HG02852 (cell line): ENCODE measurements at regions not wholly inside any gene's neighbourhood (a gene's known extent, or its start where the extent isn't known, plus 50 kb on each side); places are given as distances from the start of the nearest gene placed in this dataset.
"Not testable (repeated sequence)": the region's sequence is repeated elsewhere in the genome, so short reads cannot be mapped to it uniquely, and the experiment has no call there.

Experiments
- ATAC-seq: cut with Tn5 transposase; IDR thresholded peaks from one replicate; pipeline ENCODE4 v1.9.1; 2021; ENCODE audit warnings: mild to moderate bottlenecking, moderate library complexity; ENCODE audit not compliant: unreplicated experiment

DNA sequence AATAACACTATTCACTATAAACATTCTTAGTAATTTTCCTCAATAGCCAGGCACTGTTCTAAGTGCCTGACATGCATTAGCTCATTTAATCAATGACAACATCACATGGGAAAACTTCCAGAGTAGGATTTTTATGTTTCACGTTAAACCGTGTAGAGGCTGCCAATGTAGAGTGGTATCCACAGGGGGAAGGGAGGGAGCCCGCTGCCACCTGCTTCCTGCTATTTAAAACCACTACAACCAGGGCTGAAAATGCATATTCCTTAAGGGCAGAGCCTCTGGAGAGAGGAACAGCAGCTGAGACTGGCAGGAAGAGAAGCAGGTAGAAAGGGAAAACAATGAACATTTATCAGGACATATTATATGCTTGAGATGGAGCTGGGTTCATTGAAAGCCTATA, 684.3 kb upstream of the AUTS2 start:
- no peak for ATAC-seq

DNA sequence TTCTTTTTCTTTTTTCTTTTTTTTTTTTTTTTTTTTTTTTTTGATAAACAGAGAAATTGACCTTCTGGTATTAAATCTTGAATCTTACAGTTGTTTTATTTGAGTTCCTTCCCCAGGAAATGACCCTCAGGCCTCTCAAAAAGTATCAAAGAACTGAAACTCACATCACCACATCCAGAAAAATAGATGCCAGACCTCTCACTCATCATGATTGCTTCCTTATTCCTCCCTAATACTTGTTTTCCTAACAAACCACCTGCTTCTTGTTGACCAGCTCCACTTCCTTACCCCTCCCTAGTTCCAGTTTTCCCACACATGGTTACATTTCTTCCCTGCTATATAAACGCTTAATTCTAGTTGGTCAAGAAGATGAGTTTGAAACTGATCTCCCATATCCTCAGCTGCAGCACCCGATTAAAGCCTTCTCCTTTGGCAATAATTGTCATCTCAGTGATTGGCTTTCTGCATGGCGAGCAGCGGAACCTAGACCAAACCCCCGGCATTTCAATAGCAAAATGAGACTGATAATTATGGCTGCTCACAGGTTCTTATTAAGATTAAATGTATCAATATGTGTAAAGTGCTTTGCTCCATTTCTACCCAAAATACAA, 681.1 kb upstream of the AUTS2 start:
- ATAC-seq, result no peak

DNA sequence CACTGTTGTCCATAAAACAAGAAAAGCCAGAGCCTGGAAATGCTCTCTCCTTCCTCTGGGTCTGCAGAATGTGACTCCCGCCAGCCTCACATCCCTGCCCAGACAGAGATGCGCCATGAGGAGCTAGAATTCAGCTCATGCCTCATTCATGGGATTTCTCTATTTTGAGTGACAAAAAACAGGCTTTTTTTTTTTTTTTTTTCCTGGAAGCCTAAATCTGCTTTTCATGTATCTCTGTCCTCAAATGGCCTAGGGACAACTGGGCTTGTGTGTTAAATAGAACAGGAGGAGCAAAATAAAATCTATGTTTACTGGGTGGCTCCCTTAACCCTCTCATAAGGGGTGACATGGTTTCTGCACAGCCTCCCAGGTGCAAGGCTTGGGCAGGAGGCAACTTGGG, 679.7 kb upstream of the AUTS2 start:
- ATAC-seq, result no peak

DNA sequence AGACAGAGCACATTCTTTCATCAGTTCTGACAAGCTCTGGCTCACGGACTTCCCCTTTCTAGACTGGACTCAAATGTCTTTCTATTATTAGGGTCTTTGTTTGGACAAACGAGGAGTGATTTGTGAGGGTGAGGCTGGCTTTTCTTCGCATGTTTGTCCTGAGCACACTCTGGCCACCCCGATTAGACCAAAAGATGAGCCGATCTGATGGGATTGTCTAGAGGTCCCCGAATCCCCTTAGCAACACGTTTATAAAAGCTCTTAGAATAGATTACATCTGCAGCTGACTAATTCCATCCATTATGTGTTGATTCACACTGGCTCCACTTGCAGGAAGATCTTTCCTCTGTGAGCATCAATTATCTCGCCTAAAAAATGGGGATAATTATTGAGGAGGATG, 675.4 kb upstream of the AUTS2 start:
- no peak for ATAC-seq

DNA sequence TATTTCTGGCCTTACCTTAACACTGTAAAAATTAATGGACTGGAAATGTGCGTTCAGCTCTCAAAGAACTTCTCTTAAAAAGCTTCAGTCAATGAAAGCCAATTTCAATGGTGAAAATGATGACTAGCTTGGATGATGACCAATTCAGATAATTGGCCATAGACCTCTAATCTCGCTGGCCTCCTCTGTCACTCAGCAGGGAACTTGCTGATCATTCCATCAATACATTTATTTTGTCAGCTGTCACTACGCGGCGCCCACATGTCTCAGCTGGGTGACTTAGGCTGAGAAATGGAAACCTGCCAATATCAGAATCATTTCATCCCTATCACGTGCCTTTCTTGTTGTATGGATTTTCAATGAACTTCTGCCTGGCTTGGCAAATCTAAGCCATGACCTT, 673.0 kb upstream of the AUTS2 start:
- ATAC-seq, result no peak

DNA sequence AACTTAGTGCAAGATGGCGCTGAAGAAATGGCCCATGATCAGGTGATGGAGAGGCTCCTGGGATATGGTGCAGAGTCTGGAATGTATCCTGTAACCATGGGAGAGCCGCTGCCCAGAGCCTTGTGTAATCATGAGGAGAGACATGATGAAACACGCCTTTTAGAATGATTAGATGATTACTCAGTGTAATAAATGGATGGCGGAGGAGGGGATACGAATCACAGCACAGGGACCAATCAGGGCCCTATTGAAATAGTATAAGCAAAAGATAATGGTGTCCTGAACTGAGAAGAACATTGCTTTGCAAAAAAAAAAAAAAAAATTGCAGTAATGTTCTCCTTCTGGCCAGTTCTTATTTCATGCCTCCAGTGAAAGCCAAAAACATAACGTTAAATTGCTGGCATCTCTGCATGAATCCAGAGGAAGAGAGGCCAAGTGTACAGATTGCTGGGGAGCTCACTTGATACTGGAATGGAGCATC, 668.5 kb upstream of the AUTS2 start:
- no peak for ATAC-seq

DNA sequence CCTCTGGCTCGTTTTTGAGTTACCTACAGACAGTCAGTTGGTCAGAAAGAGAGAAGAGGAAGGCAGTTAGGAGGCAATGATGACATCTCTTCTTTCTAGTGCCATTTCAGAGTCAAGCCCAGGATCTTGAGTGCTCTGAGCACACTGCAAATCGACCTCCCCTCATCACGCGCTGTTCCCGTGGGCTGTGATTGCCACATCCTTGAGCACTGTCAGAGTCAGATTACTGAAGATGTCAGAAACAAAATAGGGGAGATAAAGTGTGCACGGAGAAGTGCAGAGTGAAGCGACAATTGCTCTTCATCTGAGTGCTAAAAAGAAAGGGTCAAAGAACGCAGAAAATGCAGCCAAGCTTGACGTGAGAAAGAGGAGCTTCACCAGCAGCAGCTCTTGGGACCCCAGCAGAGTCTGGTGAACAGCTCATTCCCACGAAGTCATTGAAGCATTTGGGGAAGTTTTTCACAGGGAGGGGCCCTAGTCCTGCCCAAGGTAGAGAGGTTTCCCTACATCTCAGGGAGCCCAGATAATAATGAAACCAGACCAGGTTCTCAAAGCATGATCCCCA, 661.7 kb upstream of the AUTS2 start:
- no peak for ATAC-seq

DNA sequence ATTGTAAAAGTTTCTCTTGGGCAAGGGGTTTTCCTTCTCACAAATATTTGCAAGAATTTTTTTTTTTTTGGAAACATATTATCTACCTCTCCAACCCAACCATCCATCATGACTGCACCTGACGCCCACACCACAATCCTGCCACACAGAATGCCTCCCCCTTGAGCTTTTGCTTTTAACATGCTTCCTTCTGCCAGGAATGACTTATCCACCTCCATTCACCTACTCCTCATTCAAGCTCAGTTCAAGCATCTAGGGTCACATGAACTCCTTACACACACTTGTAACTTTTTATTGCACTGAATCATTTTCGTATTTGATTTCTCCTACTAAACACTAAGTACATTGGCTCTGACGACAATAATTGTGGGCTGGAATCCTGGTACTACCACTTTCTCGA, 660.1 kb upstream of the AUTS2 start:
- no peak for ATAC-seq

DNA sequence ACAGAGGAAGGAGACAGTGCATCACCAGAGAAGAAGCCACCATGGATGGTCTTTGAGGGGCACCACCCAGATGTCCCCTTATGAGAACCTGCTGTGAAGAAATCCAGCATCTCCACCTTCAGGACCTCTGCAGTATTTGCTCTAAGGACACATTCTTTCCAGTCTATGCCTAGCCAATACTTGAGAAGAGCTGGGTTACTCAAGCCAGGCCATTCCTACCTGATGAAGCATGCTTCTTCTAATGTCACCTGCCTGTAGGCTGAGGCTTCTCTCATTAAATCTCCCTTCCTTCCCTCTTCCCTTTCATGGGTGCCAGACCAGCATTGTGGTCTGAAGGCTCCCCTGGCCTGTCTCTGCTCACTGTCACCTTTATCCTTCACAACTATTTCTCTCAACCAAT, 654.5 kb upstream of the AUTS2 start:
- no peak for ATAC-seq

DNA sequence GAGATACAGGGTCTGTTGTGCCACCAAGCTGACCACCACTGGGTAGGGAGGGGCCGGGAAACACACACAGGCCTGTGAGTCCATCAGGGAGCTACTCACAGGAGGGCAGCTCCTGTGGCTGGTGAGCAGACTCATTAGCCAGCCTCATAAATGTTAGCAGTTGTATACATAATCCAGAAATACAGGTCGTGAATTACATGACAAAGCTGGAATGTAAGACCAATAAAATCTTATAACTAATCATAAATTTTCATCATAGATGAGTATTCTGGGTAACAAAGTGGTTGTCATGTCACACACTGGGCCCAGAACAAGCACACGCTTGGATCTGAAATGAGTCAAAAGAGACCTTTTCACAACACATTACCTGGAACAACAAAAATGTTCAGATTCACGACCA, 642.6 kb upstream of the AUTS2 start:
- ATAC-seq, result no peak

DNA sequence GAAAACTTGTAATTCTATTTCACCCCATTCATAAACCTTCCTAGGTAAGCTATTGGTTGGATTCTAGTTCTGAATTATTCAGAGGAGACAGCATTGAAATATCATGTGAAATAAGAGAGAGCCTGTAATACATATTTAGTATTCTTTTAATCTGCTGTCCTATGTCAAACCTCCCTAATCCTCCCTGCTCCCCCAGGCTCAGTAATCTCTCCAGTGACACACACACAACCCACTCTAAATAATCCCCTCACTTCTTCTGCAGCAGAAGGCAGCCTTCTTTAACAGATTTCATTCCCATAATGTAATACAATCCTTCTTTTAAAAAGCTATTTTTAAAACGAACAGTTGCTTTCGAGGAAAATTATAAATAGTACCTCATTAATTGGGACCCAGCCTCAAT, 639.7 kb upstream of the AUTS2 start:
- ATAC-seq, result no peak

DNA sequence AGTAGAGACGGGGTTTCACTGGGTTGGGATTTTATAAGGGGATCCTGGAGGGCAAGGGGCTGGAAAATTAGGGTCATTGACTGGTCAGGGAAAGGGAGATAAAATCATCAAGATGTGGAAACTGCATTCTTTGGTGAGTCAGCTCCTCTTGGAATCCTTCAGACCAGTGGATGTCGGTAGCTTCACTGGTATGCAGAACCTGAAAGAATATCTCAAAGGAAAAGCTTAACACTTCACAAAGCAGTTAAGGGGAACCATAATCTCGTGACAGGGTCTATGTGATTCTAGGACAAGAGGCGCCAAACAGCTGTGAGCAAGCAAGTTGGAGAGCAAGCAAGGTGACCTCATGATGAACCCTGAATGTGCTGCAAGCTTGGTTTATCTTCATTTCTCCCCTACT, 634.7 kb upstream of the AUTS2 start:
- ATAC-seq, result no peak

DNA sequence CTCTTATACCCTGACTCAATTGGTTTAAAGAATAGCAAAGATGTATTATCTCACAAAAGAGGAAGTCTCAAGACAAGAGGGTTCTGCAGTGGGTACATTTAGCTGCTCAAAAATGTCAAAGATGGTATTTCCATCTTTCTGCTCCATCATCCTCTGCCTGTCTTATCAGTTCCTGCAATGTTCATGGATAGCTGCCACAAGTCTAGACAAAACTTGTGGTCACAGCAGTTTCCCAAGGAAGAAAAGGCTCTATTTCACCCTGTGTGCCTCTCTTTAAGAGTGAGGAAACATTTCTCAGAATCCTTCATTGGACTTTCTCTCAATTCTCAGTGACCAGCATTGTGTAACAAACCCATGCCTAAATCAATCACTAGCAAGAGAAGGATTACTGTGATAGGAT, 634.2 kb upstream of the AUTS2 start:
- no peak for ATAC-seq

DNA sequence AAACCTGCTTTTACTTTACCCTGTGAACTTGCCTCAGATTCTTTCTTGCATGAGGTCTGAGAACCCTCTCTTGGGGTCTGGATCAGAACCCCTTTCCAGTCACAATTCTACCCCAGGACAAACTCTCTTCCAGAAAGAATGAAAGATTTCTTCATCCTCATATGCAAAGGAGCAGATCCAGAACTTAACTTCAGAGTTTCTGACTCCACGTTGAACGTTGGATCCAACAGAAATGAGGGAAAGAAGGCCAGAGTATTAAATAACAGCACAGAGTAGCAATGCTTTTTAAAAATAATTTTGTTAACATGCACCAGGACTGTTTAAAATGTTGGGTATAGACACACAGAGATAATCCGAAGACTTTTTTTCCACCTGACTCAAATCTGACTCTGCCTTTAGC, 632.9 kb upstream of the AUTS2 start:
- no peak for ATAC-seq

DNA sequence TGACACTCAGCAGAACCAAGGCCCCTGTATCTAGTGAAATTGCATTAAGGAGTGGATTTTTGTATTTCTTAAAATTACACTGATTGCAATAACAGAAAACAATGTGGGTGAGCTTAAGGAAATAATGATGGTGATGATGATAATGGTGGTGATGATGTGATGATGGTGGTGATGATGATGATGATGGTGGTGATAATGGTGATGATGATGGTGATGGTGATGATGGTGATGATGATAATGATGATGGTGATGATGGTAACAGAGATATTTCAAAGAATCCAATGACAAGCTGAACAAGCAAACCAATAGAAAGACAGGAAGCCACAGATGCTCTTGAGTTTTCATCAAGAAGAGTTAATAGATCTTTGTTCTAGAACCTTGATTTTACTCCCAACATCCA, 630.7 kb upstream of the AUTS2 start:
- ATAC-seq, result no peak

DNA sequence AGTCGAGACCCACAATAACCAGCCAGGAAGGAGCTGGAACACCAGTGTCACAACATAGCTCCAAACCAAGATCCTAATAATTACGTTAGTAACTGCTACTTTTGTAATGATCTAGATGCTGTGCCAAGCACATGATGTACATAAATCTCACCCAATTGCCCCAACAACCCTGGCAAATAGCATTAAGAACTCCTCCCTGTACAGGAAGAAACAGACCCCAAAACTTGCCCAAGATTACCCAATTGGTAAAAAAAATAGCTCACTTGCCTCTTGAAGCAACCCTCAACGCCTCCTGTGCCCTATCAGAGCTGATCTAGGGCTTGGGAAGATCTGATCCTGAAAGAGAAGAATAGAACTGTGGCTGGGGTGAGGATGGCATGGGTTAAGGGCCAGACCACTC, 628.7 kb upstream of the AUTS2 start:
- ATAC-seq, result no peak

DNA sequence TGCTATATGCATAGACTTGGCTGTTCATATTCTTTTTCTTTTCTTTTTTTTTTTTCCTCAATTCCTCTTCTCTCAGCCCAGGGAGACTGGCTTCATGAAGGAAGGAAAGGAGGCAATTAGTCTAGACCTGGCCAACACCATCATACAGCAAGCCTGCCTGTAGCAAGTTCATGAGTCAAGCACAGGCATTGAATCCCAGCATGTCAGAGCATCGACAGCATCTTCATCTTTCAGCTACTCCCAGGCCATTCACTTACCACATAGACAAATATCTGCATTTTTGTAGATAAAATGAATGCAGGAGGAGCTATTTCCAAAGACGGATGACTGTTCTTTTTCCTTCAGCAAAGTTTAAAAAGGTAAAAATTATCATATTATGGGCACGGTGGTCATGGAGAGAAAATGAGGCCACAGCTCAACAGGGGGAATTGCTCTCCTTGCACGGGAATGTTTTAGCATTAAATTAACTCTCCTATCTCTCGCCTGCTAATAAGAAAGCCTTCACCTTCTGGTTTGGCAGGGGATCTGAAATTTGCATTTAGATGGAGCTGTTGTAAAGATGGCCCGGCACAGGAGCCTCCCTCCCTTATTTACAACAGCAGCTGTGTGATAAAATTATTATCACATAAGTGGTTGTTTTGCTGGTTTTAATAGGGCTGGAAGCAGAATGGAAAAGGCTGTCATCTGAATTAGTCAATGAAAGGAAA, 626.5 kb upstream of the AUTS2 start:
- ATAC-seq, result no peak

DNA sequence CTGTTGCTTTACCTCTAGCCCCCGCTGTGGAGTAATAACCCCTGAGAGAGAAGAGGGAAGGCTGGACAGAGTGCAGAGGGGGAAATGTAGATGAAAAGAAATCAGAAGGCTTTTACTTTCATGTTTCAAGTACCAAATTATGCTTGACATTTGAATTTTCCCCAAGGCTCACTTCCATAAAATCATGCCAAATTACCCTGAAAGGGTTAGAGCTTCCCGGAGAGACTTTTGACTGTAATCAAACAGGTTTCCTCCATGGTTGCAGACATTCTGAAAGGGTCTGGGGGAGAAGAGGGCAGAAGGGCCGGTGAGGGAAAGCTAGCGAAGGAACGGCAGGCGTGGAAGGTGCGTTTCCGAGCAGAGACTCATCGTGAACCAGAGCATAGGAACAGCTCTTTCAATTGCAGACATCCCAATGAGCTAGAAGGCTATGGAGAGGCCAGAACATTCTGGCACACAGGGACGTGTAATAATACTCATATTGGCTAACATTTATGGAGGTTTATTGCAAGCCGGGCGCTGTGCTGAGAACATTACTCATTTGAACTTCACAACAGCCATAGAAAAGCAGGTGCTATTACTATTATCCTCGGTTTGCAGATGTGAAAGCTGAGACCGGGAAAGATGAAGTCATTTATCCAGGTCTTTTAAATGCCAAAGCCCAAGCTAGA, 620.8 kb upstream of the AUTS2 start:
- ATAC-seq, result no peak

DNA sequence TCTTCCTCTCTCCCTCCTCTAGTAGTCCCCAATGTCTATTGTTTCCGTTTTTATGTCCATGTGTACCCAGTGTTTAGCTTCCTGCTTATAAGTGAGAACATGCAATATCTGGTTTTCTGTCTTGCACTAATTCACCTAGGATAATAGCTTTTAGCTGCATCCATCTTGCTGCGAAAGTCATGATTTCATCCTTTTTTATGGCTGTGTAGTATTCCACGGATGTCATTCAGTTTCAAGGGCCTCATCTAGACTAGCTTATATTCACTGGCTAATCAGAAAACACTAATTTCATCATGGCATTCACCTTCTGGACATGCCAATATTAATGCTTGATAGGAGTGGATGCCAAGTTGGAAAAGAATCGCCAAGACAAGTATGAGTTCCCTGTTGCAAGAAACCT, 619.6 kb upstream of the AUTS2 start:
- no peak for ATAC-seq

DNA sequence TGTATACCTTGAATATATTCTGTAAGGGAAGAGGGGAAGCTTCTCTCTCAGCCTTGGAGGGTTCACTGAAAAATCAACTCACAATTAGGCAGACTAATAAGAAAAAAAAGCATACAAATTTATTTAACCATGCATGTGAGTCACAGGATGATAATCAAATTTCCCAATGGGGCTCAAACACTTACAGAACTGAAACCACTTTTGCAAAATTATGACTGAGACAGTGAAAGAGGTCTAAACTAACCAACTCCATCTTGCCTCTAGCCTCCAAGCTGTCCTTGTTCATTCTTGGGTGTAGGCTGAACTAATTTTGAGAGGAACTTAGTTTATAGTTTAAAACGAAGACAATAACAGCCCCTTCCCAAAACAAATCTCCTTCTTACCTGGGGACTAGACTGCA, 618.3 kb upstream of the AUTS2 start:
- ATAC-seq, result no peak

DNA sequence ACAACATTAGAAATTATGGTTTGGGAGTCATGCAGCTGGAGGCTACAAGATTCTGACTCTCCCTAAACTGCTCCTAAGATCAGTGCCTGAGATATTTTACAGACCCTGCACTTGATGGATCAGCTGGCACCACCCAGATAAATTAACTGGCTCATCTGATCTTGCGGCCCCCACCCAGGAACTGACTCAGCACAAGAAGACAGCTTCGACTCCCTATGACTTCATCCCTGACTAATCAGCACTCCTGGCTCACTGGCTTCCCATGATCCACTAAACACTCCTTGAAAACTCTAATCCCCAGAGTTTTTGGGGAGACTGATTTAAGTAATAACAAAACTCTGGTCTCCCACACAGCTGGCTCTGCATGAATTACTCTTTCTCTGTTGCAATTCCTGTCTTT, 617.8 kb upstream of the AUTS2 start:
- not testable (repeated sequence) for ATAC-seq

DNA sequence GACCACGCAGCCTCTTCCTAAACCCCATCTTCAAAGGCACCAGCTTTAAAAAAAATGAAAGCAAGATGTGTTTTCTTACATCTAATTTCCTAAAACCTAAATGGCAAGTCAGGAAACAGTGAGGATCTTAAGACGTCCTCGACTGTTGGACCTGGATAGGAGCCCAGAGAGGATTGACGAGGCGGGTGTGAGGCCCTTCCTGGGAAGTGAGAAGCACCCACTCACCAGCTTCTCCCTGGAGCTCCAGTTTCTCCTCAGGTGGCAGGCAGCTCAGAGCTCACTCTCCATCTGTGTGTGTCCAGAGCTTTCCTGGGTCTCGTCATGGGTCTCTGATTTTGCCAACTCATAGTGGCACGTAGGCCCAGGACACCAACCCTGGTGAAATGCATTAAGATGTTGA, 614.0 kb upstream of the AUTS2 start:
- no peak for ATAC-seq
